ENCODE measurements at regions not wholly inside any gene's neighbourhood (a gene's known extent, or its start where the extent isn't known, plus 50 kb on each side); places are given as distances from the start of the nearest gene placed in this dataset.

DNA sequence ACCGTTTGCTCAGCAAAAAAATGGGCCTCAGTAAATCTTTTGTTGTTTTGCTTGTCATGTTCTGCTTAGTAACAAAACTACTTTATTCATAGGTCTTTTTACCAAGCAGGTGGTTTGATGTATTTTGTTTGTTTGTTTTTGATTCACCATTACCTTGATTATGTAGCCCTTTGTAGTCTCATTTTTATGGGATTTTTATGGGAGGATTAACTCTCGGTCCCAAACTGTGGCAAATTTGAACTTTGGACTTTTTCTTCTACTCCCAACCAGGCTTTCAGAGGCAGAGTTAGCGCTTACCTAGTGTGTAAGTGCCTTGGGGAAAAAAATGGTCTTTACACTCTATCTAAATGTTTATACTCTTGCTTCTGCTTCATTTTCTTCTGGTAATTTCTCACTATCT, 276.7 kb upstream of the POU1F1 start:
- TF ChIP-seq, protein P1, sequence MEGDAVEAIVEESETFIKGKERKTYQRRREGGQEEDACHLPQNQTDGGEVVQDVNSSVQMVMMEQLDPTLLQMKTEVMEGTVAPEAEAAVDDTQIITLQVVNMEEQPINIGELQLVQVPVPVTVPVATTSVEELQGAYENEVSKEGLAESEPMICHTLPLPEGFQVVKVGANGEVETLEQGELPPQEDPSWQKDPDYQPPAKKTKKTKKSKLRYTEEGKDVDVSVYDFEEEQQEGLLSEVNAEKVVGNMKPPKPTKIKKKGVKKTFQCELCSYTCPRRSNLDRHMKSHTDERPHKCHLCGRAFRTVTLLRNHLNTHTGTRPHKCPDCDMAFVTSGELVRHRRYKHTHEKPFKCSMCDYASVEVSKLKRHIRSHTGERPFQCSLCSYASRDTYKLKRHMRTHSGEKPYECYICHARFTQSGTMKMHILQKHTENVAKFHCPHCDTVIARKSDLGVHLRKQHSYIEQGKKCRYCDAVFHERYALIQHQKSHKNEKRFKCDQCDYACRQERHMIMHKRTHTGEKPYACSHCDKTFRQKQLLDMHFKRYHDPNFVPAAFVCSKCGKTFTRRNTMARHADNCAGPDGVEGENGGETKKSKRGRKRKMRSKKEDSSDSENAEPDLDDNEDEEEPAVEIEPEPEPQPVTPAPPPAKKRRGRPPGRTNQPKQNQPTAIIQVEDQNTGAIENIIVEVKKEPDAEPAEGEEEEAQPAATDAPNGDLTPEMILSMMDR (IDR thresholded peaks at IDR 0.05): no peak
- TF ChIP-seq POLR2AphosphoS5 (IDR thresholded peaks at IDR 0.05) (no peak), EP300 (IDR thresholded peaks at IDR 0.05) (no peak)
